ENCODE measurements at regions not wholly inside any gene's neighbourhood (a gene's known extent, or its start where the extent isn't known, plus 50 kb on each side); places are given as distances from the start of the nearest gene placed in this dataset.

GRCh38 chr4:165606465-165607205 lies 227.8 kb downstream of the CPE start:
- Histone ChIP-seq H3K4me3 (no peak overlapping the region), H3K9me3 (no peaks in the 10 kb centered on the region), H3K27me3 (no peaks in the 10 kb centered on the region), H3K27ac (replicated peaks in 1 of 4) (no peak overlapping the region), H3K4me1 (peaks cover 0 to 52% (median 49%) of the 10 kb centered on the region in 4 donors), H3K36me3 (no peaks in the 10 kb centered on the region)
- intact Hi-C loops (cut with DNase I): no loop called here
- no peak for DNase-seq (ENCODE audit: extremely low spot score)
- TF ChIP-seq CTCF (IDR thresholded peaks at IDR 0.05) (no peak), POLR2A (IDR thresholded peaks at IDR 0.05; ENCODE audit: low read depth) (no peak), EP300 (IDR thresholded peaks at IDR 0.05) (no peak), POLR2AphosphoS5 (IDR thresholded peaks at IDR 0.05) (no peak)
- 67% methylated on average over 2 of the region's 2 CpGs for WGBS

GRCh38 chr4:165609653-165610052 lies 230.8 kb downstream of the CPE start:
- Histone ChIP-seq H3K27ac (replicated peaks in 1 of 4) (no peak overlapping the region), H3K9me3 (no peaks in the 10 kb centered on the region), H3K36me3 (no peaks in the 10 kb centered on the region), H3K27me3 (no peaks in the 10 kb centered on the region), H3K4me3 (no peak overlapping the region), H3K4me1 (peaks cover 0 to 57% (median 55%) of the 10 kb centered on the region in 4 donors)
- intact Hi-C loops (cut with DNase I): no loop called here
- WGBS: 81% methylated on average over 2 of the region's 2 CpGs
- TF ChIP-seq POLR2AphosphoS5 (IDR thresholded peaks at IDR 0.05) (no peak), EP300 (IDR thresholded peaks at IDR 0.05) (no peak), CTCF (IDR thresholded peaks at IDR 0.05) (no peak), POLR2A (IDR thresholded peaks at IDR 0.05; ENCODE audit: low read depth) (no peak)
- DNase-seq (ENCODE audit: extremely low spot score): no peak

GRCh38 chr4:165610679-165611437 lies 232.1 kb downstream of the CPE start:
- TF ChIP-seq POLR2A (IDR thresholded peaks at IDR 0.05; ENCODE audit: low read depth) (no peak), EP300 (IDR thresholded peaks at IDR 0.05) (no peak), CTCF (IDR thresholded peaks at IDR 0.05) (no peak), POLR2AphosphoS5 (IDR thresholded peaks at IDR 0.05) (no peak)
- no peaks in the 10 kb centered on the region for H3K36me3 ChIP-seq
- H3K4me3 ChIP-seq: peak overlapping the region in 3 of 4 donors; percentile 10 to 24 (median 14)
- no peaks in the 10 kb centered on the region for H3K9me3 ChIP-seq
- no peaks in the 10 kb centered on the region for H3K27me3 ChIP-seq
- DNase-seq (ENCODE audit: extremely low spot score): no peak
- H3K27ac ChIP-seq (replicated peaks in 1 of 4): peak overlapping the region in 2 of 4 donors; percentile 0 to 44
- peaks cover 0 to 53% (median 50%) of the 10 kb centered on the region in 4 donors for H3K4me1 ChIP-seq
- intact Hi-C loops (cut with DNase I): no loop called here
- WGBS: 41% methylated on average over 6 of the region's 6 CpGs

GRCh38 chr4:165612936-165613335 lies 234.1 kb downstream of the CPE start:
- intact Hi-C loops (cut with DNase I): no loop called here
- no peaks in the 10 kb centered on the region for H3K9me3 ChIP-seq
- no peaks in the 10 kb centered on the region for H3K36me3 ChIP-seq
- DNase-seq (ENCODE audit: extremely low spot score): no peak
- H3K4me1 ChIP-seq: peaks cover 0 to 53% (median 44%) of the 10 kb centered on the region in 4 donors
- H3K27me3 ChIP-seq: no peaks in the 10 kb centered on the region
- no peak overlapping the region for H3K4me3 ChIP-seq
- H3K27ac ChIP-seq (replicated peaks in 1 of 4): peak overlapping the region in 3 of 4 donors; percentile 18 to 34 (median 34)
- TF ChIP-seq EP300 (IDR thresholded peaks at IDR 0.05) (no peak), CTCF (IDR thresholded peaks at IDR 0.05) (no peak), POLR2A (IDR thresholded peaks at IDR 0.05; ENCODE audit: low read depth) (no peak), POLR2AphosphoS5 (IDR thresholded peaks at IDR 0.05) (no peak)
- WGBS: 20% methylated on average over 1 of the region's 1 CpG
